ENCODE measurements at regions not wholly inside any gene's neighbourhood (a gene's known extent, or its start where the extent isn't known, plus 50 kb on each side); places are given as distances from the start of the nearest gene placed in this dataset.

- TF ChIP-seq POLR2A (IDR thresholded peaks at IDR 0.05; ENCODE audit: low read depth) (no peak), POLR2AphosphoS5 (IDR thresholded peaks at IDR 0.05) (no peak), CTCF (IDR thresholded peaks at IDR 0.05) (no peak), EP300 (IDR thresholded peaks at IDR 0.05) (no peak)
- Histone ChIP-seq H3K27ac (replicated peaks in 1 of 4) (no peak overlapping the region), H3K27me3 (no peaks in the 10 kb centered on the region), H3K36me3 (no peaks in the 10 kb centered on the region), H3K4me3 (no peak overlapping the region), H3K4me1 (peaks cover 0 to 11% (median 3%) of the 10 kb centered on the region in 4 donors), H3K9me3 (no peaks in the 10 kb centered on the region)
- intact Hi-C loops (cut with DNase I), result no loop called here
- no peak for DNase-seq (ENCODE audit: extremely low spot score)
- WGBS, result 85% methylated on average over 2 of the region's 2 CpGs
These were observed 233.0 kb upstream of the JAG1 start for GRCh38 chr20:10906834-10907233.

GRCh38 chr20:10909803-10910202 lies 236.0 kb upstream of the JAG1 start:
- no peak overlapping the region for H3K4me3 ChIP-seq
- no peaks in the 10 kb centered on the region for H3K27me3 ChIP-seq
- peaks cover 0 to 6% (median 2%) of the 10 kb centered on the region in 4 donors for H3K9me3 ChIP-seq
- no peaks in the 10 kb centered on the region for H3K36me3 ChIP-seq
- H3K27ac ChIP-seq (replicated peaks in 1 of 4), result no peak overlapping the region
- H3K4me1 ChIP-seq, result peaks cover 0 to 5% (median 0%) of the 10 kb centered on the region in 4 donors
- DNase-seq (ENCODE audit: extremely low spot score), result no peak
- TF ChIP-seq POLR2AphosphoS5 (IDR thresholded peaks at IDR 0.05) (no peak), EP300 (IDR thresholded peaks at IDR 0.05) (no peak), CTCF (IDR thresholded peaks at IDR 0.05) (no peak), POLR2A (IDR thresholded peaks at IDR 0.05; ENCODE audit: low read depth) (no peak)
- intact Hi-C loops (cut with DNase I), result no loop called here

- Histone ChIP-seq H3K9me3 (peaks cover 0 to 6% (median 2%) of the 10 kb centered on the region in 4 donors), H3K27ac (replicated peaks in 1 of 4) (peak overlapping the region in 3 of 4 donors; percentile 1 to 49 (median 36)), H3K27me3 (no peaks in the 10 kb centered on the region), H3K4me1 (peaks cover 0 to 5% (median 0%) of the 10 kb centered on the region in 4 donors), H3K36me3 (no peaks in the 10 kb centered on the region), H3K4me3 (peak overlapping the region in 2 of 4 donors; percentile 3 to 5)
- WGBS, result 48% methylated on average over 12 of the region's 12 CpGs
- DNase-seq (ENCODE audit: extremely low spot score), result no peak
- intact Hi-C loops (cut with DNase I), result no loop called here
- TF ChIP-seq POLR2AphosphoS5 (IDR thresholded peaks at IDR 0.05) (no peak), POLR2A (IDR thresholded peaks at IDR 0.05; ENCODE audit: low read depth) (no peak), EP300 (IDR thresholded peaks at IDR 0.05) (no peak), CTCF (IDR thresholded peaks at IDR 0.05) (peak in 1 of 3 experiments; percentile 4)
These were observed 236.9 kb upstream of the JAG1 start for GRCh38 chr20:10910535-10911178.

GRCh38 chr20:10911298-10911697 lies 237.5 kb upstream of the JAG1 start:
- no peak for DNase-seq (ENCODE audit: extremely low spot score)
- Histone ChIP-seq H3K9me3 (peaks cover 0 to 6% (median 2%) of the 10 kb centered on the region in 4 donors), H3K36me3 (no peaks in the 10 kb centered on the region), H3K27ac (replicated peaks in 1 of 4) (no peak overlapping the region), H3K4me1 (peaks cover 0 to 5% (median 0%) of the 10 kb centered on the region in 4 donors), H3K27me3 (no peaks in the 10 kb centered on the region), H3K4me3 (no peak overlapping the region)
- intact Hi-C loops (cut with DNase I), result no loop called here
- TF ChIP-seq POLR2A (IDR thresholded peaks at IDR 0.05; ENCODE audit: low read depth), result no peak
- TF ChIP-seq EP300 (IDR thresholded peaks at IDR 0.05), result no peak
- no peak for TF ChIP-seq CTCF (IDR thresholded peaks at IDR 0.05)
- TF ChIP-seq POLR2AphosphoS5 (IDR thresholded peaks at IDR 0.05), result no peak
- 76% methylated on average over 2 of the region's 2 CpGs for WGBS

GRCh38 chr20:10915815-10916214 lies 242.0 kb upstream of the JAG1 start:
- Histone ChIP-seq H3K36me3 (no peaks in the 10 kb centered on the region), H3K27ac (replicated peaks in 1 of 4) (no peak overlapping the region), H3K9me3 (peaks cover 0 to 6% (median 2%) of the 10 kb centered on the region in 4 donors), H3K4me1 (peaks cover 0 to 5% (median 0%) of the 10 kb centered on the region in 4 donors), H3K27me3 (no peaks in the 10 kb centered on the region), H3K4me3 (no peak overlapping the region)
- TF ChIP-seq CTCF (IDR thresholded peaks at IDR 0.05) (no peak), POLR2A (IDR thresholded peaks at IDR 0.05; ENCODE audit: low read depth) (no peak), EP300 (IDR thresholded peaks at IDR 0.05) (no peak), POLR2AphosphoS5 (IDR thresholded peaks at IDR 0.05) (no peak)
- DNase-seq (ENCODE audit: extremely low spot score), result no peak
- 62% methylated on average over 1 of the region's 1 CpG for WGBS
- intact Hi-C loops (cut with DNase I), result no loop called here
